Activated naive CD4-positive, alpha-beta T cell (primary cell): ENCODE measurements at regions not wholly inside any gene's neighbourhood (a gene's known extent, or its start where the extent isn't known, plus 50 kb on each side); places are given as distances from the start of the nearest gene placed in this dataset.
"Not testable (repeated sequence)": the region's sequence is repeated elsewhere in the genome, so short reads cannot be mapped to it uniquely, and the experiment has no call there.

Source experiments
- DNase-seq, 4 experiments: peaks; one replicate each; lab custom pipeline; 2025; lab: John Stamatoyannopoulos, UW

DNA sequence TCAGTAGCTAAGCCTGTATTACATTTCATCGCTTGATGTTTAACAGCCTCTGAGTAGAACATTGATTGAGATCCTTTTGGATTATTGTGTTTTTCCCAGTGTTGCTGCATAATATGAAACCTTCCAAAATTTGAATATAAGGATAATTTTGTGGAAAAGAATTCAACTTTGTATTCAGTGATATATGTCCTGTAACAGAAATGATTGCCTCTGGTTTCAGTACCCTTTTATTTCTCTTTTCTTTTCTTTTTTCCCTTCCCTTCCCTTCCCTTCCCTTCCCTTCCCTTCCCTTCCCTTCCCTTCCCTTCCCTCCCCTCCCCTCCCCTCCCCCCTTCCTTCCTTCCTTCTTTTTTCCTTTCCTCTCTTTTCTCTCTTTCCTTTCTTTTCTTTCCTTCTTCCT is 74.6 kb downstream of the UTRN start:
- DNase-seq = no peak

DNA sequence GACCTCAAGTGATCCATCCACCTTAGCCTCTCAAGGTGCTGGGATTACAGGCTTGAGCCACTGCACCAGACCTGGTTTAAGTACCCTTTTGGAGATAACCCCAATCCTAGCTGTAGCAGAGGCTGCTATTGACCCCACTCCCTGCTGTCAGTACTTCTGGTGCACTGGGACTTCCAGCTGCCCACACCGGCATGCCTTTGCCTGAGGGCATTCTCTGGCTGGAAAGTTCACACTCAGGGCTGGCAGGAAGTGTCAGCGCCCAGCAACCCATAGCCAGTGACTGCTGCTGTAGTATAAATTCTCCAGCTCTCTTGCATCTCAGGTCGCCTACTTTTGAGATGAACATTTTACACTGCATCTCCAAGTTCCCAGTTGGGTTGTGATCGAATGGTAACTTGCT is 75.3 kb downstream of the UTRN start:
- no peak for DNase-seq

DNA sequence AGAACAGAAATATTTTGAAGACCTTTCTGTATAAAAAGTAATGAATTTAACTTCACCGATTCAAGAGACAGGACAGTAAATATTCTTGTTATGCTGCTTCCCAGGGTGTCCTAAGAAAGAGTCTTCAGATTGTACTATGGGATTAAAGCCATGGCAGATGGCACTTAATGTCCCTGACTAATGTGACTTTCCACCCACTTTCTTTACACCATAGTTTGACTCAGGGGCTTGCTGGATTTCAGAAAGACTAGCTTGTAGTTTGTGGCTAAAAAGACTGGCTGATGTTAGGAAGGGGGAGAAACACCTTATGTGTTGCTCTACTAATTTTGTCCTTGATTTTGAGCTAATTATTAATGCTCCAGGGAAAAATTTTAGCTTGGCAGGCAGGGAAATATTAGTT is 75.9 kb downstream of the UTRN start:
- DNase-seq = no peak

DNA sequence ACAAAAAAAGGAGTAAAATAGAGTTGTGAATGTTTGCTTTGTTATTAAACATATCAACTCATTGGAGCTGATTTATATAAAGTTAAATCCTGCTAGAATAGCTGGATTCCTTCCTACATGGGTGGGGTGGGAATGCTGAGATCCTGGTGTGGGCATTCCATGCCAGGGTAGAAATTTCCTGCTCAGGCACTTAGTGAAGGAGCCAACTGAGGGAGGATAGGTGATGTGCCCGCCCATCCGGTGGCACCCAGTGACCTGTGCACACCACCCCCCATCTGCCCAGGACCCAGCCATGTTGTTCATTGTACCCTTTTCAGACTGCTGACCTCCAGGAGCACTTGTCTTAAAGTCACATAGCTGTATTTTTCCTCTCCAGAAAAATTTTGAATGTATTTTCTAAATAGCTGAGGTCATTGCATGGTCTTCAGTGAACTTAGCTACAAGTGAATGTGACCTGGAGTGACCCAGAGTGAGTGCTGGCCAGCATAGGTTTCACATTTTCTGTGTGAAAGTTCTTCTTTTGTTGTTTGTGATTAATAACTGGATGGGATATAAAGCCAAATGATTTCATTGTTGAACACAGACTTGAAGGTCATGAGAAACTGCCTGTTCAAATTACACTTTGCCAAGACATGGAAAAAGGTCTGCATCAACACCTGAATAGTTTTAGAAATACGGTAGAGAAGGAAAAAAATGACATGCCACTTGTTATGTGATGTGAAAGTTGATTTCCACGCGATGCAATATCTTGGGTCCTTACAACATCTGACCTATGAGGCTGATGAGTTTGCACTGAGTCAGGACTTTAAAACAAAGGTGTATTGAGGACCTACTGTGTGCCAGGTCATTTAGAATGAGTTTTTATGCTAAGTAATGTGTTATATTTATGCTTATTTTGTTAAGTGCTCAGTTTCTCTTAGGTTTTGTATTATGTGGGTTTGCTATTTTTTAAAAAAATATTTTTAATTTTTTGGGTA is 77.2 kb downstream of the UTRN start:
- no peak for DNase-seq

DNA sequence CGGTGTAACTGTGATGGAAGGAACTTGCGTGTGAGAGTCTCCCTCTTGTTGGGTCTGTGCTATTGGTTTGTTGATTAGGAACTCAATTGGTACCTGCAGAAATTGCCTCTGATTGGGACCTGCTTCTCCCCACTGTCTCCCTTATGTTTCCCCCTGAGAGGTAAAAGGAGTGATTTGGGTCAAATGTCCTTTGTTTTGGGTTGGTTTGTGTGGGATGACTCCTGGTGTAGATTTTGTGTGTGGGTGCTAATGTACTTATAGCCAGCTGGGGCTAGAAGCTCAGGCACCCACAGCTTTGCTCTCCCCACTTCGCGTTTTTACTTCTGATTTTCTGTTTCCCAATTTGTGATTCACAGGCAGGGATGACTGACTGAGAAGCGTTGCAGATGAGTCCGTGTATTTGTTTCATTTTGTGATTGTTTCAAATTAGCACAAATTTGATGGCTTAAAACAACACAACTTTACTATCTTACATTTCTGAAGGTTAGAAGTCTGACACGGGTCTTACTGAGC is 79.1 kb downstream of the UTRN start:
- no peak for DNase-seq

DNA sequence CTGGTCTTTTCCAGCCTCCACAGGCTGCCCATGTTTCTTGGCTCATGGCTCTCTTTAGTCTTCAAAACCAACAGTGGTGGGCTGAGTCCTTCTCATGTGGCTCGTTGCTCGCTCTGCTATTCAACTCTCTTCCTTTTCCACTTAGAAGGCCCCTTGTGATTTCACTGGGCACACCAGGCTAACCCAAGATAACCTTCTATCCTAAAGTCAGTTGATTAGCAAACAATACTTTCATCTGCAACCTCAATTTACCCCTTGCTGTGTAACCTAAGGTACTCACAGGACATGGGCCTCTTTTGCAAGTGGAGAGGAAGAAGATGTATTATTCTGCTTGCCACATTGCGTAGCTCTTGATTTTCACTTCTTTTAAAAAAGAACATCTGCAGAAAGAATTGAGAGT is 79.6 kb downstream of the UTRN start:
- DNase-seq = no peak

DNA sequence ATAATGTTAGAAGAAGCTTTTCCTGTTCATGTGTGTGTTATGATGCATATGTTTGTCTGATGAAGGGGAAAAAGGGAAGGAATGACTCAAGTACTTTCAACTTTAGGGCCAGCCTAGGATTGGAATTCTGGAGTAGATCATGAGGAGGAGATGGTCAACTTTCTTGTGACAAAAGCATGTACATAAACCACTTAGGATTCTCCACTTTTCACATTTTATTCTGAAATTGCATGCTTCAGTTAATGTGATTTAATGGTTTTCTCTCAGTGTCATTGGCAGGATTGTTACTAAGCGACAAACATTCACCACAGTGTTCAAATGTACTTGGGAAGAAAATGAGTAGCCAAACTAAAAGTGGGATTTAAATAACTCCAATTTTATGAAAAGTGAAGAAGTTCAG is 80.1 kb downstream of the UTRN start:
- DNase-seq = no peak

DNA sequence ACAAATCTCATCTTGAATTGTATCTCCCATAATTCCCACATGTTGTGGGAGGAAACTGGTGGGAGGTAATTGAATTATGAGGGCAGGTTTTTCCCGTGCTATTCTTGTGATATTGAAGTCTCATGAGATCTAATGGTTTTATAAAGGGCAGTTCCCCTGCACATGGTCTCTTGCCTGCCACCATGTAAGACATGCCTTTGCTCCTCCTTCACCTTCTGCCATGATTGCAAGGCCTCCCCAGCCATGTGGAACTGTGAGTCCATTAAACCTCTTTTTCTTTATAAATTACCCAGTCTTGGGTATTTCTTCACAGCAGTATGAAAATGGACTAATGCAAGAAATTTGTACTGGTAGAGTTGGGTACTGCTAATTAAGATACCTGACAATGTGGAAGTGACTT is 84.6 kb downstream of the UTRN start:
- DNase-seq = not testable (repeated sequence)

DNA sequence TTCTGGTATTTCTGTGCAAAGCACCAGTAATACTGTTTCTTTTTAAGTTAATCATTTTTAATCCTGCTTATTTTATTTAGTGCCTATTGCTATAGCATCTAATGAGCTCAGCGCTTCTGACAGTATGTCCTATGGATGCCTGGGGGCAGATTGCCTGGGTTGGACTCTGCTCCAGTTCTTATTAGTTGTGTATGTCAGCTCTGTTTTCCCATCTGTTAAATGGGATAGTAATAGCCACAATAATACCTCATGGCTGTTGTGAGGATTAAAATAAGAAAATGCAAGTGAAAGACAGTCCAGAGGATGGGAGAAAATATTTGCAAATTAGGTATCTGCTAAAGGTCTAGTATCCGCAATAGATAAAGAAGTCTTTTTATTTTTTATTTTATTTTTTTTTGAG is 87.0 kb downstream of the UTRN start:
- no peak for DNase-seq

DNA sequence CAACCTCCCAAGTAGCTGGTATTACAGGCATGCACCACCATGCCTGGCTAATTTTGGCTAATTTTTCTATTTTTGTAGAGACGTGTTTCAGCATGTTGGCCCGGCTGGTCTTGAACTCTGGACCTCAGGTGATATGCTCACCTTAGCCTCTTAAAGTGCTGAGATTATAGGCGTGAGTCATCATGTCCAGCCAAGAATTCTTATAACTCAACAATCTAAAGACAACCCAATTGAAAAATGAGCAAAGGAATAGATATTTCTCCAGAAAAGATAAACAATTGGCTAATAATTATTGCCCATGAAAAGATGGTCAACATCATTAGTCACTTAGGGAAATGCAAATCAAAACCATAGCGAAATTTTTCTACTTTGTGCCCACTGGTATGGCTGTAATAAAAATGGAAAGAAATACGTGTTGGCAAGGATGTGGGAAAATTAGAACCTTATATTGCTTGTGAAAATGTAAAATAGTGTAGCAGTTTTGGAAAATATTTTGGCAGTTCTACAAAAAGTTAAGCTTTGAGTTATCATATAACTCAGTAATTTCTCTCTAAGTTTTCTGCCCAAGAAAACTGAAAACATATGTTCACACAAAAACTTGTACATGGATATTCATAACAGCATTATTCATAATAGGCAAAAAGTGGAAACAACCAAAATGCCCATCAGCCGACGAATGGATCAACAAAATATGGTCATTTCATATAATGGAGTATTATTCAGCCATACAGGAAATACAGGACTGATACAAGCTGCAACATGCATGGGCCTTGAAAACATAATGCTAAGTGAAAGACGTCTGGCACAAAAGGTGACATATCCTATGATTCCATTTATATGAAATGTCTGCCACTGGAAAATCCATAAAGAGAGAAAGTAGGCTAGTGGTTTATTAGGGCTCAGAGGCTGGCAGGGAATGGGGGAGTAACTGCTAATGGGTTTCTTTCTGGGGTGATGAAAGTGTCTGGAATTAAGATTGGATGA is 87.8 kb downstream of the UTRN start:
- no peak for DNase-seq

DNA sequence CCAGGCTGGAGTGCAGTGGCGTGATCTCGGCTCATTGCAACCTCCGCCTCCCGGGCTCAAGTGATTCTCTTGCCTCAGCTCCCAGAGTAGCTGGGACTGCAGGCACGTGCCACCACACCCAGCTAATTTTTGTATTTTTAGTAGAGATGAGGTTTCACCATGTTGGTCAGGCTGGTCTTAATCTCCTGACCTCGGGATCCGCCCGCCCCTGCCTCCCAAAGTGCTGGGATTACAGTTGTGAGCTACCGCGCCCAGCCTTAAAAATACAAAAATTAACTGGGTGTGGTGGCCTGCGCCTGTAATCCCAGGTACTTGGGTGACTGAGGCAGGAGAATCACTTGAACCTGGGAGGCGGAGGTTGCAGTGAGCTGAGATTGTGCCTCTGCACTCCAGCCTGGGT is 89.4 kb downstream of the UTRN start:
- not testable (repeated sequence) for DNase-seq

DNA sequence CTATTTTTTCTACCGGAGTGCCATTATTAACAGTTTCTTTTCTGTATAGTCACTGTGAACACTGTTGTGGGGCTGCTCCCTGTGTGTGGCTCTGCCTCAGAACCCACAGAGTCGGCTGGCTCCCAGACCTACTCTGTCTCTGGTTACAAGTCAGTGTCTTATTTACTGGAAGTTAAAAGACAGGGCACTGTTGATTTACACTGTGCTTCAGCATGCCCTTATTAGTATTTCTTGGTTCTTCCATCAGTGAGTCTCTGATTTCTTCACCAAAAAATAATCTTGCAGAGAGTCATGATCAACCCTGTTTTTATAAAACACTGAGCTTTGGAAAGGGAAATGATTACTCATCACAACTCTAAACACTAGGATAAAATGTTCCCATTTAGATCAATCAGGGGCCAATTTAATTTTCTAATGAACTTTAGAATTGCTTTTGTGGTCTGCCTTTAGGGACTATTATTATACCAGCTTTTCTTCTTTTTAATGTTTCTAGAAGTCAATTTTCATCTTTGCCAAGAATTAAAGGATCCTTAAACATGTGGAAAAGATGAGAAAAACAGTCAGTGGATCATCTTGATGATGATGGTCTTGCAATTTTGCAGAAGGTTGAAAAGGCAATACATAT is 92.6 kb downstream of the UTRN start:
- no peak for DNase-seq

DNA sequence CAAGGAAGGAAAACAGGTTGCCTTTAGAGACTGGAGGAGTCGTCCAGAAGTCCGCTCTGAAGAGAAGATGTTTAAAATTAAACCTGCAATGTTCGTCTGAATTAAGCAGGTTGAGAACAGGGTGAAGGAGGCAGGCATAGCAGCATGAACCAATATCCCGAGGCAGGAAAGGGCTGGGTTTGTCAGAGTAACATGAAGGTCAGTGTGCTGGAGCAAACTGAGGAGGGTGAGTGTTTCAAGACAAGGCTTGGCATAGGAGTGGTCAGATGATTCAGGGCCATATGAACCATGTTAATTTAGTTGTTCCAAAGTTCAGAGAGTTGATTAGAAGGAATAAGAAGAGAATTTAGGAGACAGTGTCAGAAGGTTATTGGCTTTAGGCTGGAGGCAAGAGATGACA is 93.3 kb downstream of the UTRN start:
- no peak for DNase-seq

DNA sequence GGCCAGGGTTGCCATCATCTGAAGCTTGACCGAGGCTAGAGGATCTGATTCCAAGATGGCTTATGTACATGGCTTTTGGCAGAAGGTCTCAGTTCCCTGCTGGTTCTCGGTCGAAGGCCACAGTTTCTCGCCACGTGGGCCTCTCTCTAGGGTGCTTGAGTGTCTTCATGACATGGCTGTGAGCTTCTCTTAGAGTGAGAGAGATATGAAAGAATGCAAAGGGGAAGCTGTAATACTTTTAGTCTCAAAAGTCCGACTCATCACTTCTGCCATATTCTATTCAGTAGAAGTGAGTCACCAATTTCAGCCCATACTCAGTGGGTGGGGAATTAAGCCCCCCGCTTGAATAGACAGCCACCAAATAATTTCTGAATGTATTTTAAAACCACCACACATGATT is 94.2 kb downstream of the UTRN start:
- no peak for DNase-seq

DNA sequence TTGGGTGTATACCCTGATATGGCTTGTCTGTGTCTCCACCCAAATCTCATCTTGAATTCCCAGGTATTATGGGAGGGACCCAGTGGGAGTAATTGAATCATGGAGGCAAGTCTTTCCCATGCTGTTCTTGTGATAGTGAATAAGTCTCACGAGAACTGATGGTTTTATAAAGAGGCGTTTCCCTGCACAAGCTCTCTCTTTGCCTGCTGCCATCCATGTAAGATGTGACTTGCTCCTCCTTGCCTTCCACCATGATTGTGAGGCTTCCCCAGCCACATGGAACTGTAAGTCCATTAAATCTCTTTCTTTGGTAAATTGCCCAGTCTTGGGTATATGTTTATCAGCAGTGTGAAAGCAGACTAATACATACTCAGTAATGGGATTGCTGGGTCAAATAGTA is 96.4 kb downstream of the UTRN start:
- DNase-seq = not testable (repeated sequence)

DNA sequence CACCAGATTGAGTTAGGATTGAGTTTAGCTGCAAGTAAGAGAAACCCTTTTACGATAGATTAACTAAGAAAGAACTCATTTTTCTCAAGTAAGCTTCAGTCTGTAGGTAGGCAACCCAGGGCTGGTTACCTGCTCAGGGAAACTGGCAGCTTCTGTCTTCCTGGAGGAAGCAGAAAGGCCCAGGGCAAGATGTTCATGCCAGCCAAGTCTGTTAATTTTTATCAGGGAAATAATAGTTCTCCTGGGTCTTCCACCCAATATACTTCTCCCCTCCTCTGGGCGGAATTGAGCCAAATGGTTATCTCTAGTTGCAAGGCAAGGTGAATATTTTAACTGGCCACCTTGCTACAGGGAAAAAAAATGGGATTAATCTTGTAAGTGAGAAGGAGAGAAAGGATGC is 98.2 kb downstream of the UTRN start:
- no peak for DNase-seq

DNA sequence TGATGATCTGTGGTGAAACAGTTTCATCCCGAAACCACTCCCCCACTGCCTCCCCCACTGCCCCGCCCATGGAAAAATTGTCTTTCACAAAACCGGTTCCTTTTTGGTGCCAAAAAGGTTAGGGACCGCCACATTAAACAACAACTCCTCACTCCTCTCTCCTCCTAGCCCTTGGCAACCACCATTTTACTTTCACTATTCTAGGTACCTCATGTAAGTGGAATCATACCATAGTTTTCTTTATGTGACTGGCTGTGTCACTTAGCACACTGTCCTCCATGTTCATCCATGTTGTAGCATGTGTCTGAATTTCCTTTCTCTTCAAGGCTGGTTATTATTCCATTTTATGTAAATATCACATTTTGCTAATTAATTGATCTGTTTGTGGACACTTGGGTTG is 99.3 kb downstream of the UTRN start:
- no peak for DNase-seq

DNA sequence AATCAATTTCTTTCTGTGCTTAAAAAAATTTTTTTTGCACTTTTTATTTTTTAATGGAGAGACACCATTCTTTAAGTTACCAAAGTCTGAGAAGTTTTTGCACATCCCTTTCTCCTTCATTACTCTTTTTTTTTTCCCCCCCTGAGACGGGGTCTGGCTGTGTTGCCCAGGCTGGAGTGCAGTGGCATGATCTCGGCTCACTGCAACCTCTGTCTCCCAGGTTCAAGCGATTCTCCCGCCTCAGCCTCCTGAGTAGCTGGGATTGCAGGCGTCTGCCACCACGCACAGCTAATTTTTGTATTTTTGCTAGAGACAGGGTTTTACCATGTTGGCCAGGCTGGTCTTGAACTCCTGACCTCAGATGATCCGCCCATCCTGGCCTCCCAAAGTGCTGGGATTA is 104.3 kb downstream of the UTRN start:
- DNase-seq = not testable (repeated sequence)

DNA sequence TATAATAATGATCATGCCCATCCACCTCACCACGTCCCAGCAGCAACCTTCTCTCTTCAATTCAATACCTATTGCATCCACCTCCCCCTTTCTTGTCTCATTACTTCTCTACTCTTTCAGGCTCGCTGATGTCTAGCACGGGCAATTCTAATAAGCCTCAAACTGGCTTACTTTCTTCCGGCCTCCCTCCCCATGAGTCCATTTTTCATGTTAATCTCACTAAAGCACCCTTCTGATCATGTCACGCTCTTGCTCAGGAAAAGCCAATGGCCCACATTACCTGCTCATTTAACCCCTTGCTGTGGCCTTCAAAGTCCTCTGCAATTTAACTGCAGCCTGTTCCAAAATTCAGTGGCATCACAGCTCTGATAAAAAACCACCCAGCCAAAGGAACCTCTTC is 105.1 kb downstream of the UTRN start:
- DNase-seq = no peak

DNA sequence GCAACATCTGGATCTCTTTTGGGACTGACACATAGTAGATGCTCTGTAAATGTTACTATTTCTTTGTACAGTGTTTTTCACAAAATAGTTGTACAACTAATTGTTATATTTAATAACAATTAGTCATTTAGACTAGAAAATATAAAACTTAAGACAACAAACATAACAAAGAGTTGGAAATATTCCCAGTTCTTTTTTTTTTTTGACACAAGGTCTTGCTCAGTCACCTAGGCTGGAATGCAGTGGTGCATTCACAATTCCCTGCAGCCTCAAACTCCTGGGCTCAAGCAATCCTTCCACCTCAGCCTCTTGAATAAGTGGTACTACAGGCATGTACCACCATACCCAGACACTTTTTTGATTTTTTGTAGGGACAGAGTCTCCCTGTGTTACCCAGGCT is 105.8 kb downstream of the UTRN start:
- DNase-seq = no peak

DNA sequence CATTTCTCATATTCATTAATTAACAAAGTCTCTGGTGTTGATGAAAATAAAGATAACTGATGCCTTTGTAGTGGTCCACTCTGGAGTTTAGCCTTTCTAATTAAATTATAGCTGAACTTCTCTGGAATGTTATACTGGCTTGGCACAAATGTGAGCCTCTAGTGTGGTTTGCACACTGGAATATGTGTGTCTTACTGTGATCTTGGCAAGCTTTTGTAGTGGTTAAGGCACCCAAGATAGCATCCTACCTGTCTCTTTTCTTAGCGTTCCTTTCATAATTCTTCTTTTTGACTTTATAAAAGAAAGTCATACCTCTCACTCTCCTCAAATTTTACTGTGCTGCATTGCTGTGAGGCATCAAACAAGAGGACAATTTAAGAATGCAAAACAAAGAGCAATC is 107.4 kb downstream of the UTRN start:
- DNase-seq = no peak

DNA sequence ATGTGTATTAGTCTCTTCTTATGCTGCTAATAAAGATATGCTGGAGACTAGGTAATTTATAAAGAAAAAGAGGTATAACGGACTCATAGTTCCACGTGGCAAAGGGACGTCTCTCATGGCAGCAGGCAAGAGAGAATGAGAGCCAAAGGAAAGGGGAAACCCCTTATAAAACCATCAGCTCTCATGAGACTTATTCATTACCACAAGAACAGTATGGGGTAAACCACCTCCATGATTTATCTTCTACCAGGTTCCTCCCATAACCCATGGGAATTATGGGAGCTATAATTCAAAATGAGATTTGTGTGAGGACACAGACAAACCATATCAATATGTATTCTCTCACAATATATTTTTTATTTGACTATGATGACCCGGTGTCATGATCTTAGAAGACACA is 109.1 kb downstream of the UTRN start:
- DNase-seq = no peak
